Muscle of back (tissue), 3 donors: ENCODE measurements at regions not wholly inside any gene's neighbourhood (a gene's known extent, or its start where the extent isn't known, plus 50 kb on each side); places are given as distances from the start of the nearest gene placed in this dataset.
"Not testable (repeated sequence)": the region's sequence is repeated elsewhere in the genome, so short reads cannot be mapped to it uniquely, and the experiment has no call there.

Experiments
- DNase-seq, 3 donors: peaks; one replicate each; pipeline versions ENCODE4 v3.0.0 to v3.0.0-alpha.2; 2013

GRCh38 chr5:85841653-85842052 is 776.1 kb upstream of the COX7C start:
- no peak for DNase-seq

- no peak for DNase-seq
Measured at GRCh38 chr5:85843535-85843934, 774.2 kb upstream of the COX7C start.

- DNase-seq, result no peak
Measured at GRCh38 chr5:85849411-85849810, 768.3 kb upstream of the COX7C start.

- DNase-seq, result no peak
Measured at GRCh38 chr5:85865296-85865695, 752.4 kb upstream of the COX7C start.

- DNase-seq, result no peak
Measured at GRCh38 chr5:85868070-85868469, 749.7 kb upstream of the COX7C start.

GRCh38 chr5:85893996-85894395 is 723.7 kb upstream of the COX7C start:
- DNase-seq, result no peak

- DNase-seq, result no peak
Measured at GRCh38 chr5:85896514-85896913, 721.2 kb upstream of the COX7C start.

GRCh38 chr5:85906460-85906859 is 711.3 kb upstream of the COX7C start:
- DNase-seq, result no peak

GRCh38 chr5:85910335-85910734 is 707.4 kb upstream of the COX7C start:
- DNase-seq, result no peak

GRCh38 chr5:85920984-85921383 is 696.8 kb upstream of the COX7C start:
- DNase-seq, result no peak

- no peak for DNase-seq
Measured at GRCh38 chr5:85921590-85921989, 696.2 kb upstream of the COX7C start.

GRCh38 chr5:85927632-85928031 is 690.1 kb upstream of the COX7C start:
- DNase-seq, result no peak

- DNase-seq, result no peak
Measured at GRCh38 chr5:85929713-85930112, 688.0 kb upstream of the COX7C start.

GRCh38 chr5:85931220-85931619 is 686.5 kb upstream of the COX7C start:
- DNase-seq, result no peak

GRCh38 chr5:85938201-85938600 is 679.5 kb upstream of the COX7C start:
- no peak for DNase-seq

GRCh38 chr5:85951707-85952210 is 666.0 kb upstream of the COX7C start:
- no peak for DNase-seq

GRCh38 chr5:85952680-85953079 is 665.1 kb upstream of the COX7C start:
- no peak for DNase-seq

GRCh38 chr5:85967681-85968080 is 650.1 kb upstream of the COX7C start:
- no peak for DNase-seq

- DNase-seq, result no peak
Measured at GRCh38 chr5:85972539-85972938, 645.2 kb upstream of the COX7C start.

GRCh38 chr5:85985167-85985566 is 632.6 kb upstream of the COX7C start:
- no peak for DNase-seq

GRCh38 chr5:85990998-85991397 is 626.7 kb upstream of the COX7C start:
- DNase-seq, result no peak

GRCh38 chr5:85994653-85995052 is 623.1 kb upstream of the COX7C start:
- DNase-seq, result not testable (repeated sequence)

- DNase-seq, result no peak
Measured at GRCh38 chr5:85998656-85999055, 619.1 kb upstream of the COX7C start.

GRCh38 chr5:86008293-86008692 is 609.4 kb upstream of the COX7C start:
- no peak for DNase-seq

GRCh38 chr5:86008704-86009103 is 609.0 kb upstream of the COX7C start:
- no peak for DNase-seq
